Psoas muscle (tissue), 7 donors: ENCODE measurements at regions not wholly inside any gene's neighbourhood (a gene's known extent, or its start where the extent isn't known, plus 50 kb on each side); places are given as distances from the start of the nearest gene placed in this dataset.

Source experiments
- ATAC-seq, 4 donors: fragments of 200-7000 bp; cut with Tn5 transposase; one replicate each; pipeline ENCODE4 v1.9.1; 2020; ENCODE audit warnings: moderate library complexity in 3 of 4, mild to moderate bottlenecking in 2 of 4
- DNase-seq, 2 donors: peaks; one replicate each; pipeline ENCODE4 v3.0.0-alpha.2; 2020
- H3K27ac ChIP-seq: fragments of 200-600 bp; one replicate; pipeline ENCODE4 v1.8.0; 2022
- H3K27me3 ChIP-seq, 3 donors: fragments of 200-600 bp in 1 of 3; one replicate each; pipeline versions ENCODE4 v1.6.1 to v1.8.0; 2013 to 2022; ENCODE audit warnings: low read length in 2 of 3, mild to moderate bottlenecking in 2 of 3, moderate library complexity in 1 of 3; ENCODE audit not compliant: insufficient read depth in 3 of 3
- H3K36me3 ChIP-seq, 2 donors: fragments of 200-600 bp in 1 of 2; one replicate each; pipeline versions ENCODE4 v1.6.1 to v1.8.0; 2013 to 2022; ENCODE audit warnings: low read depth in 1 of 2, mild to moderate bottlenecking in 1 of 2, moderate library complexity in 1 of 2; ENCODE audit not compliant: insufficient read depth in 1 of 2
- H3K4me1 ChIP-seq: fragments of 200-600 bp; one replicate; pipeline ENCODE4 v1.8.0; 2022
- H3K4me3 ChIP-seq: fragments of 200-600 bp; one replicate; pipeline ENCODE4 v1.8.0; 2022; ENCODE audit warnings: mild to moderate bottlenecking
- H3K9me3 ChIP-seq: fragments of 200-600 bp; one replicate; pipeline ENCODE4 v1.8.0; 2022
- WGBS, 3 donors: extraction: QIAGEN DNeasy Blood & Tissue Kit; methylation state at CpG; one replicate each; pipeline versions ENCODE4 v1.1.6 to v1.1.7; 2013; 5-methylcytosine and 5-hydroxymethylcytosine counted together
- intact Hi-C, 2 donors: fragments of 100-400 bp; cut with DNase I; formaldehyde crosslinking; loops; one replicate each; pipeline versions ENCODE4 v1.11.0 to v1.14.2; 2022
- TF ChIP-seq, protein P1 (sequence below): fragments of 200-600 bp; IDR thresholded peaks from one replicate; pipeline ENCODE4 v1.8.0; 2022; ENCODE audit warnings: antibody characterized with exemption
- donor health status: healthy with polysubstance abuse.
- donor health status: DM: no; HTN: no; CAD: no; lungs with moderate emphysema.
- donor health status: Bipolar disorder and iron deficiency.
- donor health status: healthy.
- donor health status: DM: yes; HTN: yes; CAD: no.
- donor health status: DM: no; HTN: no; CAD: no.
- donor health status: DM: yes; HTN: yes; CAD: no.

DNA sequence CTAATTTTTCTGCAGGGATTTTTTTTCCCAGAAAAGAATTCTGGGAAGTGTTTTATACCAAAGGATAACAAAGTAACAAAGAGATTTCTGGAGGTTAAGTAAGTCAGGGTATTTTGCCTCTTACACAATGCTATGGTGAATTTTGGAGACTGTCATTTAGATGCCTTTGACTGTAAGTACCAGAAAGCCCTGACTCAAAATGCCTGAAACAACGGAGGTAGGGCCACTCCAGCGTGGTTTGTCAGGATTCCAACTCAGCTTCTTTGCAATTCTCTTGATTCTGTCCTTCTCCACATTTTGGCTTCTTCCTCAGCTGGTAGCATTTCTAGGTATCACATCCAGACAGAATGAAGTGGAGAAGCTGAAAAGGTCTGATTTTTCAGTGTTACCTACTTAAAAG is 106.5 kb downstream of the UCHL5 start:
- Histone ChIP-seq H3K36me3 (no peaks in the 10 kb centered on the region), H3K27ac (no peak overlapping the region), H3K4me1 (no peaks in the 10 kb centered on the region), H3K27me3 (no peaks in the 10 kb centered on the region), H3K9me3 (no peaks in the 10 kb centered on the region), H3K4me3 (no peak overlapping the region)
- DNase-seq (no peak), ATAC-seq (no peak)
- TF ChIP-seq, protein P1, sequence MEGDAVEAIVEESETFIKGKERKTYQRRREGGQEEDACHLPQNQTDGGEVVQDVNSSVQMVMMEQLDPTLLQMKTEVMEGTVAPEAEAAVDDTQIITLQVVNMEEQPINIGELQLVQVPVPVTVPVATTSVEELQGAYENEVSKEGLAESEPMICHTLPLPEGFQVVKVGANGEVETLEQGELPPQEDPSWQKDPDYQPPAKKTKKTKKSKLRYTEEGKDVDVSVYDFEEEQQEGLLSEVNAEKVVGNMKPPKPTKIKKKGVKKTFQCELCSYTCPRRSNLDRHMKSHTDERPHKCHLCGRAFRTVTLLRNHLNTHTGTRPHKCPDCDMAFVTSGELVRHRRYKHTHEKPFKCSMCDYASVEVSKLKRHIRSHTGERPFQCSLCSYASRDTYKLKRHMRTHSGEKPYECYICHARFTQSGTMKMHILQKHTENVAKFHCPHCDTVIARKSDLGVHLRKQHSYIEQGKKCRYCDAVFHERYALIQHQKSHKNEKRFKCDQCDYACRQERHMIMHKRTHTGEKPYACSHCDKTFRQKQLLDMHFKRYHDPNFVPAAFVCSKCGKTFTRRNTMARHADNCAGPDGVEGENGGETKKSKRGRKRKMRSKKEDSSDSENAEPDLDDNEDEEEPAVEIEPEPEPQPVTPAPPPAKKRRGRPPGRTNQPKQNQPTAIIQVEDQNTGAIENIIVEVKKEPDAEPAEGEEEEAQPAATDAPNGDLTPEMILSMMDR = no peak
- intact Hi-C loops = no loop called here
- WGBS, 3 donors = 60 to 84% (median 69%) methylated on average over 2 of the region's 2 CpGs

DNA sequence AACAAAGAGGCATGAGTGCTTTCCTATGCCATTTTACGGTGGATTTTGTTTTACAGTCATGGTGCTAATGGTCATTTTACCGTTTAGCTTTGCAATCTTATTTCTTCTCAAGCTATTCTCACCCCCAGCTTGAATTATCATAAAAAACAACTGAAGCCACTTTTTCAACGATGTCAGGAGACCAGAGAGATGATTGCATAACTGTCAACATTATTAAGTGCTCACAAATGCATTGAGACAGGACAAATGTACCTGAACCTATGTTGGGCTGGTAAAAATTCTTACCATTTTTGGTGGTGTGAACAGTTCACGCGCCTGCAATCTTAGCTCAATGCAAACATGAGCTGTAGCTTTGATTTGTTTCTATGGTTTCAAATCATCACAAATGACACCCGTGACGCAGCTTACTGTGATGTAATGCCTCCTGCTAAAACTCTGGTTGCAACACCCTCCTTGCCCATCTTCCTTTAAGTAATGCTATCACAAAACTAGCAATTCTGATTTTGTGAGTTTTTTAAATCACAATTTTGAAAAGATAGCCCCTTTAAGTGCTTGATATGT is 104.4 kb downstream of the UCHL5 start:
- Histone ChIP-seq H3K27ac (no peak overlapping the region), H3K4me1 (no peaks in the 10 kb centered on the region), H3K4me3 (no peak overlapping the region), H3K9me3 (no peaks in the 10 kb centered on the region), H3K36me3 (no peaks in the 10 kb centered on the region), H3K27me3 (no peaks in the 10 kb centered on the region)
- DNase-seq = no peak
- TF ChIP-seq, protein P1 = no peak
- ATAC-seq = no peak
- intact Hi-C loops = loop anchor here in 1 of 2 donors (5.0 kb wide), 1 partner anchor 38 kb away; no protein-coding TSS in a partner anchor
- 46 to 69% (median 49%) methylated on average over 7 of the region's 7 CpGs for WGBS, 3 donors

DNA sequence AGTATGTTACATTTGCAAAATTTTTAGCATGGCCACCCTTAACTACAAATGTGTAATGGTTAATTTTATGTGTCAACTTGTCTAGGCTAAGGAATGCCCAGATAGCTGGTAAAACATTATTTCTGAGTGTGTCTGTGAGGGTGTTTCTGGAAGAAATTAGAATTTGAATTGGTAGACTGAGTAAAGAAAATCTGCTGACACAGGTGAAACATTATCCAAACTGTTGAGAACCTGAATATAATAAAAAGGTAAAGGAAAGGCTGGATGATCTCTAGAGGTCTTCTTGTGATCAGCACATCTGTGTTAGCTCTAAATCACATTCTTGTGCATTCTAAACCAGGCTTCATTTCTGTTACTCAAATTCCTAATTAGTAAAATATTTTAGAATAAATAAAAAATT is 100.8 kb downstream of the UCHL5 start:
- no peaks in the 10 kb centered on the region for H3K36me3 ChIP-seq
- H3K9me3 ChIP-seq = no peaks in the 10 kb centered on the region
- H3K27me3 ChIP-seq = no peaks in the 10 kb centered on the region
- H3K4me1 ChIP-seq = no peaks in the 10 kb centered on the region
- no peak overlapping the region for H3K4me3 ChIP-seq
- intact Hi-C loops = loop anchor here in 1 of 2 donors (5.0 kb wide), 1 partner anchor 34 kb away; no protein-coding TSS in a partner anchor
- TF ChIP-seq, protein P1 = no peak
- H3K27ac ChIP-seq = no peak overlapping the region
- DNase-seq = no peak
- no peak for ATAC-seq

DNA sequence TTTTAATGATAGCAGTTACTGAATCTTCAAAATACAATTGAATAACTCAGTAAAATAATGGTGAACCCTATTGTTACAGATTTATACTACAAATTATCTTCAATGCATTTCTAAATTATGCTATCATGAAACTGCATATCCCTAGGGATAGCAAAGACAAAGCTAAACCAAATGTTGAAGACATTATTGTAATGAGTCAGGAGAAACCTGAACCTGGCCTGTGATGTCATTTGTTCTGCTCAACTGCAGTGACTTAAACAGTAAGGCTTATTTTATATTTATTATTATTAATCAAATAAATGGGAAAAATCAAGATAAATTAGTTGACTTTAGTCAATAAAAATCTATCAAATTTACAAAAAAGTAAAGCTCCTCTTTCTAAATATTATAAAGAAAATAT is 100.3 kb downstream of the UCHL5 start:
- DNase-seq (no peak), ATAC-seq (no peak)
- no peaks in the 10 kb centered on the region for H3K4me1 ChIP-seq
- intact Hi-C loops = loop anchor here in 1 of 2 donors (5.0 kb wide), 1 partner anchor 33 kb away; no protein-coding TSS in a partner anchor
- no peaks in the 10 kb centered on the region for H3K27me3 ChIP-seq
- no peaks in the 10 kb centered on the region for H3K9me3 ChIP-seq
- H3K27ac ChIP-seq = no peak overlapping the region
- H3K4me3 ChIP-seq = no peak overlapping the region
- no peaks in the 10 kb centered on the region for H3K36me3 ChIP-seq
- TF ChIP-seq, protein P1 = no peak

DNA sequence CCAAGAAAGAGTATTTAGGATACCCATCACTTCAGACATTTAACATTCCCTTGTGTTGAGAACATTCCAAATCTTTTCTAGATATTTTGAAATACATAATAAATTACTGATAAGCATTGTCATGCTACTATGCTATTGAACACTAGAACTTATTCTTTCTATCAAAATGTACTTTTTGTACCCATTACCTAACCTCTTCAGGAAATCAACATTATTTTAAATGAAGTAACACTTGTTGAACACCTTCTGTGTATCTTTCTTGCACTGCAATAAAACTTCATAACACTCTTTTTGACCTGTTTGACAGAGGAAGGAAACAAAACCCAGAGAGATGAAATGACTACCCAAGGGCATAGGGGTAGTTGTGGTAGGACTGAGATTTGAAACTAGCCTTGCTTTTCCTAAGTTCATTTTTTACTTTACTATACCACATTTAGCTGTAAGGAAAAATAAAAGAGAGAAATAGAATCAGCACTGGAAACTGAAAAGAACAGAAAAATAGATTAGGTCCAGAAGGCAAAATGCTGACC is 99.4 kb downstream of the UCHL5 start:
- intact Hi-C loops = loop anchor here in 1 of 2 donors (5.0 kb wide), 1 partner anchor 33 kb away; no protein-coding TSS in a partner anchor
- Histone ChIP-seq H3K27ac (no peak overlapping the region), H3K9me3 (no peaks in the 10 kb centered on the region), H3K27me3 (no peaks in the 10 kb centered on the region), H3K4me1 (no peaks in the 10 kb centered on the region), H3K4me3 (no peak overlapping the region), H3K36me3 (no peaks in the 10 kb centered on the region)
- TF ChIP-seq, protein P1 = no peak
- no peak for DNase-seq
- no peak for ATAC-seq
